GM18505 (cell line): ENCODE measurements at regions not wholly inside any gene's neighbourhood (a gene's known extent, or its start where the extent isn't known, plus 50 kb on each side); places are given as distances from the start of the nearest gene placed in this dataset.

ENCODE experiments used
- ATAC-seq: cut with Tn5 transposase; IDR thresholded peaks from one replicate; pipeline ENCODE4 v1.9.1; 2021; ENCODE audit not compliant: unreplicated experiment
- POLR2A ChIP-seq: IDR thresholded peaks from 4 replicates; pipeline ENCODE4 v1.6.1; 2011; ENCODE audit warnings: borderline replicate concordance; ENCODE audit not compliant: insufficient read depth, insufficient read length; ENCODE audit errors: extremely low read depth

DNA sequence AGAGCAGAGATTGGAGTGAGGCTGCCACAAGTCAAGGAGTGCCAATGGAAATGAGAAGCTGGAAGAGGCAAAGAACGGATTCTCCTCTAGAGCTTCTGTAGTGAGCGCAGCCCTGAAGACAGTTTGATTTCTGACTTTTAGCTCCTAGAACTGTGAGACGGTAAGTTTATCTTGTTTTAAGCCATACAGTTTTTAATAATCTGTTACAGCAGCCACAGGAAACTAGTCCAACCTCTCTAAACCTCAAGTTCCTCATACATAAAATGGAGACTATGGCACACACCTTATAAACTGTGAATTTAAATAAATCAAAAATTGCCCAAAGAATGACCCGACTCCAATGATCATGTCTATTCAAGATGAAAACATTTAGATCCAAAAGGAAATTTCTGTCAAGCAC is 596.5 kb downstream of the BCL11A start:
- no peak for ATAC-seq
- no peak for TF ChIP-seq POLR2A

DNA sequence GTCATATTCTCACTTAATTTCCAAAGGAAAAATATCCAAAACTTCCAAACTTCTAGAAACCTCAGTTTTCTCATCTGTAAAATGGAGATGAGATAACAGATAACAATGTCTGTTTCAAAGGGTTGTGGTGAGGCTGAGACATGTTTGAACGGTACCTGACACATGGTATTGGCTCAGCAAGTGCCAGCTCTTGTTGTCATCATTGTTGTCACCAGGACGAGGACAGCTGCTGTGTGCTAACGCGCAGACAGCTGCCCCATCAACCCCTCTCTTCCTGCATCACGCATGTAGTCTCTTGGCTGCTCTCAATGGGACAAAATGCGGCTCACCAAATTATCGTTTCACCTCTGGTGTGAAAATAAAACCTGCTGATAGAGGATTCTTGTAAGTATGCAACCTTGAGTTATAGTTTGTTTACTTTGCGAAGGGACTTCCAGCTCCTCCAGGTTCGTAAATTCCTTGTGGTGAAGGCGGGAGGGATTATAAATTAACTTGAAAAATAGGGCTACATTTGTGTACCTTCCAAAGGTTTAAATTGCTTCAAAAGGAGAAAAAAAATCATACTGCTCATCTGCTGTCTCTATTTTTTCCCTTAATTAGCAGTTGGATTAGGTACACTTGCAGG is 605.4 kb downstream of the BCL11A start:
- no peak for ATAC-seq
- TF ChIP-seq POLR2A = no peak

DNA sequence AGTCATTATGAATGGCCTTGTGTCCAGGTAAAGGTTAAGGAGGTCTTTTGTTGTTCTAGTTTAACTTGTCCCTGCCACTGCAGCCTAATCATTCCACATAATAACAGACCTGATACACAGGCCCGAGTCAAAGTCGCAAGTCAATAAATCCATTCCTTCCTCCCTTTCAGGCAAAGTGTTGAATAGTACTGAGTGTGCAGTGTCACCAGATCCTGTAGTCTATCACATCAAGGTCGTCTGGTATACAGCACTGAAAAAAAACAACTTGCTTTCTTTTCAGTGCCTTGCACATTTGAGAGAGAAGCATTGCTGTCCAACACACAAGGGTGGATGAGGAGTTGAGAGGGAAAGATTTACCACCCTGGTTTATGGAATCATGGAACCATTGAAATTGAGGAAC is 606.2 kb downstream of the BCL11A start:
- no peak for ATAC-seq
- TF ChIP-seq POLR2A = no peak

DNA sequence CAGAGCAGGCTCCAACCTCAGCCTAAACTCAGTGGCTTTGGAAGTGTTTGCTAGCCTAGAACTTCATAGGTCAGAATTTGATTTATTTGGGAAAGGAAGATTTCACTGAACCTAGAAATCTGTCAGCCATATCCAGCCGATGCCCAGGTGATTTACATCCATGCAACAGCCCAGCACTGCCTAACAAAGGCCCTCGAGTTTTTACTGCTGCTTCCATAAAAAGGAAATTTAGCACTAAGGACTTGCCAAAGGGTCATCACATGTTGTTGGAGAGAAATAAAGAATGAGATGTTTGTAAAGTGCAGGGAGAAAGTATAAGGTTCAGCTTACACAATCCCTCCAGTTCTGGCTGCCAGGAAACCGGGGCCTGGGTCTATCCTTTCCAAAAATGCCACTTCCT is 614.2 kb downstream of the BCL11A start:
- TF ChIP-seq POLR2A = no peak
- ATAC-seq = no peak

DNA sequence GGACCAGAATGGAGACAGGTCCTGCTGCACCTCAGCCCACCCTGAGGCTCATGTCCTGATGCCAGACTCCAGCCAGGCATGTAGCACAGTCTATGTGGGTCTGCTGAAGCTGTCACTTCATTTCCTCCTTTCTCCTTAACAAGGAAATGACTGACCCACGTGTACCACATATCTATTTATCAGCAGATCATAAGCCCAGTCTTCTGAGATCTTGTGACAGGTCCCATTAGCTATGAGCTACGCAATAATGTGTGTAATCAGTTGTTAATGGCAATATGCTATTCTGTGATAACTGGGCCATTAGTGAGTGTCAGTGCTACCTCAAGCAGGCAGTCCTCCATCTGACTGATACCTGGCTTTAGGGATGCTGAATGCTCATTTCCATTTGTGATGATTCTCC is 615.3 kb downstream of the BCL11A start:
- no peak for ATAC-seq
- TF ChIP-seq POLR2A = no peak

DNA sequence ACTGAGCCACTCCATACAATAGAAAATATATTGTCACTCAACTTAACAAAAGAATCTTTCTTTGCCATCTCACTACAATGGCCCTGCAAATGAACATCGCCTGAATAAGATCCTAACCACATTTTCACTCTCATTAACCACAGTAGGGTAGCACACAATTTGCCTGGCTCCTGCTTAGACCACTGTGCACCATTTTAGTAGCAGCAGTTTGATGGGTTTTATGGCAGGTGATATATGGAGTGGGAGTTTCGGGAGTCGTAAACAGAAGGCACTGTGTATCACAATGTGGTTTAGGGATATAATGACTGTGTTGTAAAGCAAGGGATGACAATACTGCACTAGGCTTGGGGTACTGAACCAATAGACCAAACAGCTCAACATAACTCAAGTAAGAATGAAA is 617.4 kb downstream of the BCL11A start:
- ATAC-seq = no peak
- TF ChIP-seq POLR2A = no peak

DNA sequence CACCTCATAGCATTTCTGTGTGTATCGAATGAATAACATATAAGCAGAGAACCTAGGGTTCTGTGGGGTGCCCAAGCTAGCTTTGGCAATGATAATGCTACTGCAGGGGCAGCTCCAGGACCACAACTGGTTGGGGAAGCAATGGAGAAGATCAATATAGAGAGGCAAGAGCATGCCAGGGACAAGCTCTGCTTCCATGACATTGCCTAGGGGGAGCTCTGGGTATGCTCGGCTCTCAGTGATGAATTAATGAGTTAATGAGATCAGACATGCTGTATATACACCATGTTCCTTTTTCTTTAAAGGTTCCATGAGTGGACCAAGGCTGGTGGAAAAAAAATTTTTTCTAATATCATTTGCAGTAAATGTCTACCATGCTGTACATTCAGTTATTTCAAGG is 618.4 kb downstream of the BCL11A start:
- ATAC-seq = no peak
- TF ChIP-seq POLR2A = no peak

DNA sequence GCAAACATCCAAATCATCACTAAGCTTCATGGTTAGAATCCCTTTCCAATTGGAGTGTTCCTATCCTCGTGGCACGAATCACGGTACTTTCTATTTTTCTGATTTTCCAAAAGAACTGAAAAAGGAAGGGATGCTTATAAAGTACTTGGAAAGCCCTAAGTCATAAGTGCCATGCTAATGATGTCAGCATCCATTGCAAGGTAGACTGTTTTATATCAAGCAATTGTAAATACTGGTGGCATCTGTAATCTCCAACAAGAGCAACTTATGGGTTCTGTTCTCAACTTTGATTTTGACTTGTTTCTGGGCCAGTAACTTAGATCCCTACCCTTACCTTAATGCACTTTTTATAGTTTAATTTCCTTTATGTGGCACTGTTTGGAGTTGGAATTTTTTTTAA is 619.5 kb downstream of the BCL11A start:
- ATAC-seq = no peak
- no peak for TF ChIP-seq POLR2A

DNA sequence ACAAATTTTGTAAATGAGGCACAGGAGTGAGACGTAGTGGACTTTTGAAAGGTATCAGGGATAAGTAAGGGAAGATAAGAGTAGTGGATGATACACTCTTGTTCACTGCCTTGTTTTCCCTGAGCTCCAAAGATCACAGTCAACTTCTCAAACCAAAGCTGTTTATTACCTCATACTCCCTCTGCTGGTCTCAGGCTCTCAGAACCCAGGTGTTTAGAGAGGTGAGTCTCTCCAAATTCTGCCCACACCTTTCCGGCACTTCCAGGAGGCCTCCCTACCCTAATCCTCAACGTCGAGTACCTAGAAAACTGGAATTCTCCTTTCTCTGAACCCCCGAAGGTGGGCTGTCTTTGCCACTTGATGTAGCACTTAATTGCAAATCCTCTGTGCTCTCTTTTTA is 621.1 kb downstream of the BCL11A start:
- no peak for ATAC-seq
- TF ChIP-seq POLR2A = no peak

DNA sequence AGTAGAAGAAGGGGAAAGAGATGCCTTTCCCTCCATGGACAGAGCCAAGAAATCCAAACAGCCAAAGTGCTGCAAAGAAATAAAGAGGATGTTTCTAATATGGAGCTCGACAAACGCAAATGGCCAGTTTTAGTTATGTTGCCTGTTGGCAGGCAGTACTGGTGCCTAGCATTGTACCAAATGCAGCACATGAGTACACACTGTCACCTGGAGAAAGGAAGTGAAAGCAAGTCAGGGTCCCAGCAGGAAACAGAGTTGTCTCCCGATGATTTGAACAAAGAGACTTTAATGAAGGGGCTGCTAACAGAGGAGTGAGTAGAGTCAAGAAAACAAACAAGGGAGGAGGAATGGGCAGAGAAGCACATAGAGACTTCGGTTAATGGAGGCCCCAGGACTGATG is 623.0 kb downstream of the BCL11A start:
- no peak for ATAC-seq
- TF ChIP-seq POLR2A = no peak

DNA sequence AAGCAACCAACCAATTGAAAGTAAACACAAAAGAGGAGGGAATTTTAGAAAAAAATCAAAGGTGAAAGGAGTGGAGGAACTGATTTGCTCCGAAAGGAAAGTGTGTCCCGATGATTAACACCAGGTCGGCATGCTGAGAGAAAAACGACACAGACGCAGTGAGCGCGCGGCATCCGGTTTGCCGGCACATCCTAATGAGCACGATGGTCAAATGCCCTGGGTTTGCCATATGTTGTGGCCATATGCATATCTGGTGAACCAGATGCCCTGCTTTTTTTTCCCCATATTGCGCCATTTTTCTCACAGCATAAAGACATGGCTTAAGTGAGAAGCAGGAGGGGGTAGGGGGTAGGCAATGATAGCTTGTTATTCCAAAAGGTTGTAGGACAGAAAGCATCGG is 626.7 kb downstream of the BCL11A start:
- no peak for ATAC-seq
- no peak for TF ChIP-seq POLR2A

DNA sequence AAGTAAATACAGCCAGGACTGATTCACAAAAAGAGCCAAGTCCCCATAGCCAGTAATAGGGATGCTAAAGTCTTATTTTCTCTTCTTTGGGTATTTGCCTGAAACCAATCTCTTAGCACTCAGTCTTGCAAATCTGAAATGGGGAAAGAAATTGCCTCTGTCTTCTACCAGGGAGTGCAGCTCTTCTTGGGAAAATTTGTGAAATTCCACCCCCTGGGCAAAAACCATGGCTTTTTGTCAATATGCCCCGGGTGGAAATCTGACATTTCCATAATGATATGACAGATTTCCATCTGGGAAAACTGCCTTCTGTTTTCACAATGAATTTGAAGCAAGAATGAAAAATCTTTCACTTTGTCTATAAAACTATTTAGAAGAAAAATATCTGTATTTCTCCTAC is 628.1 kb downstream of the BCL11A start:
- ATAC-seq = no peak
- TF ChIP-seq POLR2A = no peak

DNA sequence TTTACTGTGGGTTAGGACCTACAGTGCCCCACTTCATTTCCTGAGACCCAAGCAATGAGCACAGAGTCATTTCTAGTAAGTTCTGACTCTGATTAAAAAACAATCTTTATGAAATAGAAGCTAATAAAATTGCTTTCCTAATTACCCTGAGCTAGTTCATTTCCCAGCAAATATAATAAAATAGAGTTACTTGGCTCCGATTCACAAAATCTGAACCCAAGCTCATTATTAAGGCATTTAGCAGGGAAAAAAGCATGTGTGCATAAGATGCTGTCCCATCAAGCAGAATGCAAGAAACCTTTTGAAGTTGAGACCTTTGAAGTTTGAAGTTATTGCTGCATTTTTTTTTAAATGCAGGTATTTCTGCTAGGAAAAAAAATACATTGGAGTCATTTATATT is 629.1 kb downstream of the BCL11A start:
- no peak for ATAC-seq
- no peak for TF ChIP-seq POLR2A

DNA sequence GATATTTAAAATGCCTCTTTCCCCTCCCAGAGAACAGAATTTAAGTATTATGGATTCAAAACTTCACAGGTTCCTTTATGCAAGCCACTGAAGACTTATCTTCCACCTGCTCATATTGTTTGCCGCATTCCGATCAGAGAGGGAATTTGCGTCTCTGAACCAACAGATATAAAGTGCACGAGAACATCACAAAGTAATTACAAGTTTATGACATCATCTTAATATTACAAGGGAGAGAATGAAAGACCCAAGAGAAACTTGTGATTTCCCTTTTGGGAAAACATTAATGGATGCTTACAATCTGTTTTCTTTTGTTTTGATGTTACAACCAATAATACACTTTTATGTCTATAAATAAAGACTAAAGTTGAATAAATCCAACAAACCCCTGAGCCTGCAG is 631.0 kb downstream of the BCL11A start:
- no peak for ATAC-seq

DNA sequence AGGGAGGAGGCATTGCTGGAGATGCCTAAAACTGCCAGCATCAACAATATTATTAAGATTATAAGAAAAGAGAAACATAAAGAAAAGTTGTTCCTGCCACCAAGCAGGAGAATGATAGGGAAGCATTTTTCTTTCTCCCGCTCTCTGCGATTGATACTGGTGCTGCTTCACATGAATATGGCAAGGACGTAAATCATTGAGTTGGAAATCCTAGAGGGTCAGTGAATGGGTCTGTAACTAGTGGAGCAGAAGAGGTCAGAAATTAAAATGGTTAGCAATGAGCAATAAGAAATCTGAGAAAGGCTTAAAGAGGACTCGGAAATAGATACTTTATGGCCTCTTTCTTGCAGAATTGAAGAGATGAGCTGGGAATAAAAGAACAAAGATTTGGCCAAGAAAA is 631.7 kb downstream of the BCL11A start:
- ATAC-seq = no peak
- TF ChIP-seq POLR2A = no peak

More for the DNA sequence above, 631.0 kb downstream of the BCL11A start:
- no peak for TF ChIP-seq POLR2A

DNA sequence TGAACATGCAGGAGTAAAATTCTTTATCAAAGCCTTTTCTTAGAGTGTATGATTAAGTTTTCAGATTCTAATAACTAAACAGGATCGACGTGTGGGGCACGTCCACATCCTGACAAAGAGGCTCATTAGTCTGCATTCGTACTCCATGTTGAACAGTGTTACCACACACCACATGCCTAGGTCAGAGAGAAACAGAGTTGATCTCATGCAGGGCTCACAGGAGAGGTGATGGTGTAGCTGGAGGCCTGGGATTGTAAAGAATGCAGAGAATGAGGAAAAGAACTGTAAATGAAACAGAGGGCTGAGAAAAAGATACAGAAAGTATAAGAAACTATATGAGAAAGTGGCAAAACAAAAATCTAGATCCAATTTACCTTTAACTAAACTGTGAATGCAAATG is 632.5 kb downstream of the BCL11A start:
- TF ChIP-seq POLR2A = no peak
- ATAC-seq = no peak

DNA sequence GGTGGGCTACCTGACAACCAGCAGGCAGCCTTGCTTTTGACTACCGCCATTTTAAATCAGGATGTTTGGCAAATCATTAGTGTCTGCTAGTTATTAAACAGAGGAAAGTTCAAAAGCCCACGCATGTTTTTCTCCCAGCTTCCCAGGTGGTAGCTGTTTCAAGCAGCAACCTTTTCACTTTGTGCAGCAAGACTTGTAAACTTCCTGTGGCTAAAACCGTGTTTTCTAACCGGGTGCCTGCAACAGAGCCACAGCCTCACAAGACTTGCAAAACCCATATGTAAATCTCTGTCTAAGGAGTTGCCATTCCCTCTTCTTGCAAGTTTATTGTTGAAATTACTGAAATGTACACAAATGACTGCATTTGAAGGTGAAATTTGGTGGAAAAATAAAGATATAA is 633.1 kb downstream of the BCL11A start:
- ATAC-seq = no peak
- no peak for TF ChIP-seq POLR2A
